PFSK-1 (cell line): ENCODE measurements at regions not wholly inside any gene's neighbourhood (a gene's known extent, or its start where the extent isn't known, plus 50 kb on each side); places are given as distances from the start of the nearest gene placed in this dataset.

ENCODE experiments used
- FOXP2 ChIP-seq: optimal IDR thresholded peaks from 2 replicates; pipeline ENCODE3; 2011; ENCODE audit warnings: borderline replicate concordance, control low read depth, inconsistent platforms; ENCODE audit not compliant: insufficient read depth; ENCODE audit errors: extremely low read length, extremely low read depth
- POLR2AphosphoS5 ChIP-seq: IDR thresholded peaks from 2 replicates; pipeline ENCODE4 v1.6.1; 2012; ENCODE audit warnings: low read depth, mild to moderate bottlenecking, control low read depth, low read length, moderate library complexity
- SIN3A ChIP-seq: IDR thresholded peaks from 2 replicates; pipeline ENCODE4 v1.6.1; 2012; ENCODE audit warnings: mild to moderate bottlenecking, low read length, moderate library complexity, borderline replicate concordance; ENCODE audit not compliant: insufficient read depth
- TAF1 ChIP-seq: IDR thresholded peaks from 2 replicates; pipeline ENCODE4 v1.6.1; 2012; ENCODE audit warnings: low read length, control low read depth, borderline replicate concordance; ENCODE audit not compliant: insufficient read depth
- TF ChIP-seq, protein P1 (sequence below), 2 experiments: IDR thresholded peaks; 2 replicates each; pipeline versions ENCODE4 v1.6.1 to v1.8.0; 2011 to 2012; ENCODE audit warnings: low read depth in 2 of 2, low read length in 2 of 2, control low read depth in 1 of 2, inconsistent platforms in 1 of 2, mild to moderate bottlenecking in 1 of 2, moderate library complexity in 1 of 2; ENCODE audit not compliant: insufficient read depth in 1 of 2

DNA sequence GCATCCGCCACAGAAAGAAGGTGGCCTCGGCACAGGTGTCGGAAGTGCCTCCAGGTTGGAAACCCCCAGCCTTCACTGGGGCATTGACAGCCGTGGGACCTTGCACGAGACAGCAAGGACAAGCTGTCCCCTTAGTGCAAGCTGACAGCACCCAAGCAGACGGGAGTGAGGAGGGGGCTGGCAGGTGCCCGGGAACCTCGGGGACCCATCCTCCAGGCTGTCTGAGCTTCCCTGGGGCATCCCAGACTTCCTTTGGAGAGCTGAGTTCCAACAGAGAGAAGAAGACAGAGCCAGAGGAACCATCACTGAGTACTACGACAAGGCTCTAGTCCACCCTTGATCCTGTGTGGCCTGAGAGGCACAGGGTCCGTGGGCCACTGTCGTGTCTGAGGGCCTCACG is 100.6 kb upstream of the RAB4A start:
- TF ChIP-seq, protein P1, sequence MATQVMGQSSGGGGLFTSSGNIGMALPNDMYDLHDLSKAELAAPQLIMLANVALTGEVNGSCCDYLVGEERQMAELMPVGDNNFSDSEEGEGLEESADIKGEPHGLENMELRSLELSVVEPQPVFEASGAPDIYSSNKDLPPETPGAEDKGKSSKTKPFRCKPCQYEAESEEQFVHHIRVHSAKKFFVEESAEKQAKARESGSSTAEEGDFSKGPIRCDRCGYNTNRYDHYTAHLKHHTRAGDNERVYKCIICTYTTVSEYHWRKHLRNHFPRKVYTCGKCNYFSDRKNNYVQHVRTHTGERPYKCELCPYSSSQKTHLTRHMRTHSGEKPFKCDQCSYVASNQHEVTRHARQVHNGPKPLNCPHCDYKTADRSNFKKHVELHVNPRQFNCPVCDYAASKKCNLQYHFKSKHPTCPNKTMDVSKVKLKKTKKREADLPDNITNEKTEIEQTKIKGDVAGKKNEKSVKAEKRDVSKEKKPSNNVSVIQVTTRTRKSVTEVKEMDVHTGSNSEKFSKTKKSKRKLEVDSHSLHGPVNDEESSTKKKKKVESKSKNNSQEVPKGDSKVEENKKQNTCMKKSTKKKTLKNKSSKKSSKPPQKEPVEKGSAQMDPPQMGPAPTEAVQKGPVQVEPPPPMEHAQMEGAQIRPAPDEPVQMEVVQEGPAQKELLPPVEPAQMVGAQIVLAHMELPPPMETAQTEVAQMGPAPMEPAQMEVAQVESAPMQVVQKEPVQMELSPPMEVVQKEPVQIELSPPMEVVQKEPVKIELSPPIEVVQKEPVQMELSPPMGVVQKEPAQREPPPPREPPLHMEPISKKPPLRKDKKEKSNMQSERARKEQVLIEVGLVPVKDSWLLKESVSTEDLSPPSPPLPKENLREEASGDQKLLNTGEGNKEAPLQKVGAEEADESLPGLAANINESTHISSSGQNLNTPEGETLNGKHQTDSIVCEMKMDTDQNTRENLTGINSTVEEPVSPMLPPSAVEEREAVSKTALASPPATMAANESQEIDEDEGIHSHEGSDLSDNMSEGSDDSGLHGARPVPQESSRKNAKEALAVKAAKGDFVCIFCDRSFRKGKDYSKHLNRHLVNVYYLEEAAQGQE (IDR thresholded peaks at IDR 0.05; ENCODE audit: insufficient read depth in 1 of 2, low read depth in 2 of 2, low read length in 2 of 2): no peak
- TF ChIP-seq POLR2AphosphoS5: no peak
- TF ChIP-seq TAF1: no peak
- no peak for TF ChIP-seq FOXP2
- no peak for TF ChIP-seq SIN3A

DNA sequence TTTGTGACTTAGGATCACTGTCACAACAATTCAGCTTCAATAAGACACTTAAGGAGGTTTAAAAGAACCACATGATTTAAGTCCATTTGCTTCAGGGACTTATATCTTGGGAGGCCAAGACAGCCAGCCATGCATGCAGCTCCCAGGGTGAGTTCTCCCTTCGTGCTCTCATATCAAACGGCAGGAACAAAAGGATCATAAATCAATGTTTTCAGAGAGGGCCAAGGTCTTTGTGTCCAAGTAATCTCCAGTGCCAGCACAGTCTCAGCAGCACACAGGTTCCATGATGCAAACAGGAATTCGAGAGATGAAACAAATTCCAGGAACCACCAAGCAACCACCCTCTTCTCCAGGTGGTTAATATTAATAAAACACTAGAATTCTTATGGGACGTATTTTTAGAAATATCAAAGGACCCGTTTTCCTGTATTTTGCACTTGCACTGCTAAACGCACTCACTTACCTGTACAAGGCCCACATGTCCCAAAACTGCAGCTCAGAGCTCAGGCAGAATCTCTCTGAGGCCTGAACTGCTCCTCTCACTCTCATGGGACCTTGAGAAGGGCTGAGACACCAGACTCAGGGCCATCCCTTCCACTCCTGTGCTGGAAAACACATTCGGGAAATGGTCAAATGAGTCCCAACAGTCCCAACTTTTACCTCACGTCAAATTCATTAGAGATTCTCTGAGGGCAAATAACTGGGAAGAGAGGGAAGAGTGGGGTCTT is 100.0 kb upstream of the RAB4A start:
- TF ChIP-seq, protein P1 (IDR thresholded peaks at IDR 0.05; ENCODE audit: insufficient read depth in 1 of 2, low read depth in 2 of 2, low read length in 2 of 2): no peak
- no peak for TF ChIP-seq FOXP2
- no peak for TF ChIP-seq TAF1
- TF ChIP-seq POLR2AphosphoS5: no peak
- TF ChIP-seq SIN3A: no peak

DNA sequence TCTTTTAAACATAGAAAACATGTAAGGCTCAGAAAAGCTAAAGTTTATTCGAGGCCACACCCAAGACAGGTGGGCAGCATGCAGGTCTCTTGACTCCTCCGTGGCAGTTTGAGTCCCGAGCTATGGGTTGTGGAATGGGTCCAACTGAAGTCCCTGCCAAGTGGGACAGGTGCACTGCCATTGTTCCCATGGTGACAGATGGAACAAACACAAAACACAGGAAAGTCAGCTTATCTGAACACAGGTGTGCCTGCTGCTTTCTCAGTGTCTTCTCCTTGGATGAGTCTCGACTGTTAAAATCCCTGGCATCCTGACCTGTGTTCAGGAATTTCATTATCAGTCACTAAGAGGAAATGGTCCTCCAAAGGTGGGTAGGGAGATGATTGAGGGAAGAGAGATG is 99.0 kb upstream of the RAB4A start:
- TF ChIP-seq POLR2AphosphoS5: no peak

DNA sequence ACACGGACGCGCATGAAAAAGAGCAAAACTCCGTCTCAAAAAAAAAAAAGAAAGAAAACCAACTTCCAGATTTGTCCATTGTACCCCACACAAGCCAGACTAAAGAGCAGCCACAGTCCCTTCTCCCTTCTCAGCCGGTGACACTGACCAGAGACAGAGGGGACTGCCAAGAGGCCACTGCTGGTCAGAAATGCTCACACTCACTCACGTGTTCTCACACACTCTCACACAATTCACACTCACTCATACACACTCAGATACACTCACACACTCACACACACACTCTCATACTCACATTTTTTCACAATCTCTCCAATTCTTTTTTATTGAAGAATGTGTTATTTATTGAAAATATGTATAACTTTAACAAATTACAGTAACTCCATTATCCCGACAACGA is 90.8 kb upstream of the RAB4A start:
- TF ChIP-seq, protein P1 (IDR thresholded peaks at IDR 0.05; ENCODE audit: insufficient read depth in 1 of 2, low read depth in 2 of 2, low read length in 2 of 2): no peak
- TF ChIP-seq TAF1 (no peak), POLR2AphosphoS5 (no peak), SIN3A (no peak), FOXP2 (no peak)

DNA sequence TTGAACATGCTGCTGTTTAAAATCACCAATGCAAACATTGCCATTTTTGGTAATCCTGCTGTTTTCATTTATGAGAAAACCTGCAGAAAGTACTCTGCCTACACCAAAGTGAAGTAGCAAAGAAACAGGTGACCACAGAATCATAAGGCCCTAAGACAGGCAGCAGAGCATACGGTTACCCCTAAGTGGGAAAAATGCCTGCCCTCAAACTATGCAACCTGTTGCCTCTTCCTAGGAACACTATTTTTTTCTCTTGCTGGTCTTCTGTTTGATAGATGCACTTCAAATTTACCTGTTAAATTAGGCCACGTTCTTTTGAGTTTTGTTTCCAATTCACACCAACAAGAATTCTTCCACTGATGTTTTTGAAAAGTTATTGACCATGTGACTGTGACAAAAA is 89.5 kb upstream of the RAB4A start:
- TF ChIP-seq POLR2AphosphoS5: no peak
- no peak for TF ChIP-seq SIN3A
- TF ChIP-seq, protein P1 (IDR thresholded peaks at IDR 0.05; ENCODE audit: insufficient read depth in 1 of 2, low read depth in 2 of 2, low read length in 2 of 2): no peak
- TF ChIP-seq TAF1: no peak
